Keratinocyte (primary cell): ENCODE measurements at regions not wholly inside any gene's neighbourhood (a gene's known extent, or its start where the extent isn't known, plus 50 kb on each side); places are given as distances from the start of the nearest gene placed in this dataset.

Experiments
- DNase-seq: peaks from one replicate; pipeline ENCODE4 v3.0.0-alpha.2; 2011; ENCODE audit warnings: low read depth, missing footprints, low spot score
- FAIRE-seq: peaks from 2 replicates; lab custom pipeline; 2011; peaks lifted over from hg19 to GRCh38; lab: Jason Lieb, UNC
- H2AFZ ChIP-seq: 2 replicates; pipeline ENCODE4 v1.6.0; 2012; ENCODE audit warnings: low read length, control low read depth, inconsistent platforms; ENCODE audit not compliant: control insufficient read depth
- H3K27ac ChIP-seq: 2 replicates; pipeline ENCODE4 v1.5.1; 2011; ENCODE audit warnings: low read length; ENCODE audit not compliant: control insufficient read depth, insufficient read depth
- H3K27me3 ChIP-seq: 3 replicates; pipeline ENCODE4 v1.6.0; 2011; ENCODE audit warnings: low read length; ENCODE audit not compliant: control insufficient read depth, insufficient read depth; ENCODE audit errors: extremely low read depth
- H3K36me3 ChIP-seq, 2 experiments: 2 replicates in 1 of 2; 3 replicates in 1 of 2; pipeline ENCODE4 v1.5.1; 2011; ENCODE audit warnings: low read length in 2 of 2, mild to moderate bottlenecking in 1 of 2; ENCODE audit not compliant: control insufficient read depth in 2 of 2, insufficient read depth in 2 of 2; ENCODE audit errors: extremely low read depth in 1 of 2
- H3K4me1 ChIP-seq: 3 replicates; pipeline ENCODE4 v1.5.1; 2011; ENCODE audit warnings: low read length; ENCODE audit not compliant: control insufficient read depth, insufficient read depth; ENCODE audit errors: extremely low read depth
- H3K4me2 ChIP-seq: 3 replicates; pipeline ENCODE4 v1.6.0; 2011; ENCODE audit warnings: low read depth, low read length; ENCODE audit not compliant: control insufficient read depth, insufficient read depth; ENCODE audit errors: extremely low read depth
- H3K4me3 ChIP-seq, 3 experiments: fragments of 200-600 bp in 1 of 3; sonication (generic) in 1 of 3; 2 replicates in 2 of 3; 3 replicates in 1 of 3; pipeline ENCODE4 v1.5.1; 2011 to 2016; ENCODE audit warnings: low read length in 3 of 3, mild to moderate bottlenecking in 3 of 3, control low read depth in 2 of 3, inconsistent platforms in 1 of 3, low read depth in 1 of 3, mixed read lengths in 1 of 3, mixed run types in 1 of 3, moderate library complexity in 1 of 3; ENCODE audit not compliant: control insufficient read depth in 2 of 3, insufficient read depth in 2 of 3; ENCODE audit errors: extremely low read depth in 1 of 3
- H3K79me2 ChIP-seq: 2 replicates; pipeline ENCODE4 v1.6.0; 2012; ENCODE audit warnings: low read length; ENCODE audit not compliant: control insufficient read depth, insufficient read depth
- H3K9ac ChIP-seq: 3 replicates; pipeline ENCODE4 v1.6.0; 2011; ENCODE audit warnings: low read length; ENCODE audit not compliant: control insufficient read depth, insufficient read depth; ENCODE audit errors: extremely low read depth
- H3K9me1 ChIP-seq: 3 replicates; pipeline ENCODE4 v1.6.0; 2011; ENCODE audit warnings: low read length; ENCODE audit not compliant: control insufficient read depth, insufficient read depth; ENCODE audit errors: extremely low read depth
- H3K9me3 ChIP-seq: 2 replicates; pipeline ENCODE4 v1.5.1; 2012; ENCODE audit warnings: low read depth, low read length; ENCODE audit not compliant: control insufficient read depth
- H4K20me1 ChIP-seq: 3 replicates; pipeline ENCODE4 v1.6.0; 2011; ENCODE audit warnings: low read length; ENCODE audit not compliant: control insufficient read depth, insufficient read depth; ENCODE audit errors: extremely low read depth
- EZH2 ChIP-seq: IDR thresholded peaks from one replicate; pipeline ENCODE4 v1.6.1; 2012; ENCODE audit warnings: inconsistent platforms, mild to moderate bottlenecking, low read length, moderate library complexity
- dilution Hi-C: fragments of 300-500 bp; cut with MboI; formaldehyde crosslinking; loops from one replicate; pipeline ENCODE4 v1.7.0; 2020; ENCODE audit warnings: low sequenced_read_pairs; ENCODE audit not compliant: extremely low pct_ligation_motif_present
- TF ChIP-seq, protein P1 (sequence below), 3 experiments: IDR thresholded peaks in 1 of 3; conservative IDR thresholded peaks in 1 of 3; optimal IDR thresholded peaks in 1 of 3; 2 replicates in 2 of 3; 3 replicates in 1 of 3; pipeline versions ENCODE3 to v1.5.1; 2011; ENCODE audit warnings: low read length in 3 of 3, mild to moderate bottlenecking in 3 of 3, moderate library complexity in 2 of 3, control low read depth in 1 of 3, inconsistent platforms in 1 of 3; ENCODE audit not compliant: insufficient read depth in 2 of 3; ENCODE audit errors: extremely low read depth in 1 of 3

DNA sequence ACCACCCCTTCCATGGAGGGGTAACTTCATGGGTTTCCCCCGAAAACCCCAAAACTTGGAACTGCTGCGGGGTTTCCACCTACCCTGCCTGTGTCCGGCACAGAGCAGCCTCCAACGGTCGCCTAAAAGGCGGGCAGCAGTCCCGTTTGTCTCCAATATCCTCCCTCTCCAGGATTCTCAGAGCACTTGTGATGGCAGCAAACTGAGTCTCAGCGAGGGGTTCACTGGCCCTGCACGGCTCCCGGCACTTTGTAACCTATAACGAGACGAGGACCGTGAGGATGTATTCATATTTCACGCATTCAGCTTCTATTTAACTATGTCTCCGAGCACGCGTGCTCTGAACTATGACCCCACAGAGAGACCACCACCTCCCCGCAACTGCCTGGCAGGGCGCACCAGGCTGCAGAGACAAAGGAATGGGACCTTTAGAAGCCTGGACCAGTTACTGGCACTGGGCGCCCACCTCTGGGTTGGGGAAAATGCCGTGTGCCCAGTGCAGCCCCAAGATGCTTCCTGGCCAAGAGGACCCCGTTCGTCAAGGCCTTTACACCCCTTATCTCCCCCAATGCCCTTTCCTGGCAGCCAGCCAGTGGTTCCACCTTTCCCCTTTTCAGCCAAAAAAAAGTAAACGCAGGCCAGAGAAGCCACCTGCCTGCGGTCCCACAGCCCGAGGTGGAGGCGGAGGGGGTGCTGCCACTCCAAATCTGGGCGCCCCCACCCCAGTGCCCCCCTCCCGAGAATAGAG, 173.1 kb upstream of the RTL1 start:
- Histone ChIP-seq H3K9me3 (no peaks in the 10 kb centered on the region), H3K9ac (no peak overlapping the region), H2AFZ (no peak overlapping the region), H3K9me1 (no peaks in the 10 kb centered on the region), H3K27ac (no peak overlapping the region), H4K20me1 (no peaks in the 10 kb centered on the region), H3K4me3 (no peak overlapping the region), H3K36me3 (no peaks in the 10 kb centered on the region), H3K4me1 (peaks cover 10% of the 10 kb centered on the region), H3K4me2 (no peak overlapping the region), H3K27me3 (peaks cover 37% of the 10 kb centered on the region), H3K79me2 (no peaks in the 10 kb centered on the region)
- TF ChIP-seq, protein P1, sequence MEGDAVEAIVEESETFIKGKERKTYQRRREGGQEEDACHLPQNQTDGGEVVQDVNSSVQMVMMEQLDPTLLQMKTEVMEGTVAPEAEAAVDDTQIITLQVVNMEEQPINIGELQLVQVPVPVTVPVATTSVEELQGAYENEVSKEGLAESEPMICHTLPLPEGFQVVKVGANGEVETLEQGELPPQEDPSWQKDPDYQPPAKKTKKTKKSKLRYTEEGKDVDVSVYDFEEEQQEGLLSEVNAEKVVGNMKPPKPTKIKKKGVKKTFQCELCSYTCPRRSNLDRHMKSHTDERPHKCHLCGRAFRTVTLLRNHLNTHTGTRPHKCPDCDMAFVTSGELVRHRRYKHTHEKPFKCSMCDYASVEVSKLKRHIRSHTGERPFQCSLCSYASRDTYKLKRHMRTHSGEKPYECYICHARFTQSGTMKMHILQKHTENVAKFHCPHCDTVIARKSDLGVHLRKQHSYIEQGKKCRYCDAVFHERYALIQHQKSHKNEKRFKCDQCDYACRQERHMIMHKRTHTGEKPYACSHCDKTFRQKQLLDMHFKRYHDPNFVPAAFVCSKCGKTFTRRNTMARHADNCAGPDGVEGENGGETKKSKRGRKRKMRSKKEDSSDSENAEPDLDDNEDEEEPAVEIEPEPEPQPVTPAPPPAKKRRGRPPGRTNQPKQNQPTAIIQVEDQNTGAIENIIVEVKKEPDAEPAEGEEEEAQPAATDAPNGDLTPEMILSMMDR (optimal IDR thresholded peaks at IDR 0.05 in 1 of 3, IDR thresholded peaks at IDR 0.05 in 1 of 3, conservative IDR thresholded peaks at IDR 0.05 in 1 of 3; ENCODE audit: extremely low read depth in 1 of 3, insufficient read depth in 2 of 3, low read length in 3 of 3) = no peak
- TF ChIP-seq EZH2 = no peak
- no peak for DNase-seq
- no peak for FAIRE-seq
- dilution Hi-C loops = no loop called here

DNA sequence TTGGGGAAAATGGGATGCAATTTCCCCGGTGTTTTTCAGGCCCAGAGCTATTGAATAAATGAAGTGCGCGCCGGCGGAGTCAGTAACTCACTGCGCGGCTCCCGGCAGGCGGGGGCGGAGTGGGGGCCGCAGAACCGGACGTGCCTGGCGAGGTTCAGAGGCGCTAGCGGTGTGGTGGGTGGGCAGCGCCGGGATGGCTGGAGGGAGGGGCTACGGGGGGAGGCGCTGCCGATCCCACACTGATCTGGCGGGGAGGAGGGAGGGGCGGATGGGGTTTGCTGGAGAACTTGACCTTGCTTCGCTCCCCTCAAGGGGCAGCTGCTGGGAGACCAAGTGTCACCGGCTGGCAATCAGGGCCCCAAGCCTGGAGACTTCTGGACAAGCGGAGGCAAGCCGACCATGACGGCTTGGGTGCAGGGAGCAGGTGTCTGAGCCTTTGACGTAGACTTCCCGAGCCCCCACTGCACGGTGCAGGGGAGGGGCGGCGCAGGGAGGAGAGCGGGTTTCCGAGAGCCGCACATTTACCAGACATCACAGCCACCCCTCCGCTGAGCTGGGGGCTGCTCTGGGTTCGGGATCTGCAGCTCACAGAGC, 174.1 kb upstream of the RTL1 start:
- no peaks in the 10 kb centered on the region for H3K36me3 ChIP-seq
- no peak overlapping the region for H3K4me2 ChIP-seq
- no peaks in the 10 kb centered on the region for H3K79me2 ChIP-seq
- no peaks in the 10 kb centered on the region for H3K9me1 ChIP-seq
- no peak overlapping the region for H2AFZ ChIP-seq
- dilution Hi-C loops = no loop called here
- H3K4me3 ChIP-seq = no peak overlapping the region
- no peak overlapping the region for H3K27ac ChIP-seq
- H3K4me1 ChIP-seq = peaks cover 10% of the 10 kb centered on the region
- no peaks in the 10 kb centered on the region for H4K20me1 ChIP-seq
- no peaks in the 10 kb centered on the region for H3K9me3 ChIP-seq
- FAIRE-seq (no peak), DNase-seq (no peak)
- peaks cover 45% of the 10 kb centered on the region for H3K27me3 ChIP-seq
- H3K9ac ChIP-seq = no peak overlapping the region
- peak; percentile 75 for TF ChIP-seq EZH2
- TF ChIP-seq, protein P1 (optimal IDR thresholded peaks at IDR 0.05 in 1 of 3, IDR thresholded peaks at IDR 0.05 in 1 of 3, conservative IDR thresholded peaks at IDR 0.05 in 1 of 3; ENCODE audit: extremely low read depth in 1 of 3, insufficient read depth in 2 of 3, low read length in 3 of 3) = no peak
